NCI-H2081 treated with DMSO at 0.1 percent for 48 hours (cell line): ENCODE measurements at regions not wholly inside any gene's neighbourhood (a gene's known extent, or its start where the extent isn't known, plus 50 kb on each side); places are given as distances from the start of the nearest gene placed in this dataset.

Experiments used
- DNase-seq: peaks from one replicate; lab custom pipeline; 2025; lab: John Stamatoyannopoulos, UW

DNA sequence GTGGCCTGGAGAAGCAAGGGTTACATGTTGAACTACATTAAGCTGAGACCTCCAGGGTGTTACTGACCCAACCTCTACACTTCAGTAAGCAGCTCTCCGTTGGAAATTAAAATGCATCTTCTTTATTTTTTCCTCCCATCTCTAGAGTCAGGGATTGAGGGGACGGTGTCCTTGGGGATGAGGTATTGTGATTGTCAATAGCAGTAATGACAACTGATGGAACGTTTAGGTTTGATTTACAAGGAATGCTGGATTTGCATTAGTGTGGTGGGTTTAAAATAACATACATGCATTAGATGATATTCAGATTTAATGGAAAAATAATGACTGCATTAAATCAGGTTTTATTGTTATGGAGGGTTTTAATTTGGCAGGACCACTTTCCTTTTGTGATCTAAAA lies 82.9 kb upstream of the NTRK2 start:
- no peak for DNase-seq

DNA sequence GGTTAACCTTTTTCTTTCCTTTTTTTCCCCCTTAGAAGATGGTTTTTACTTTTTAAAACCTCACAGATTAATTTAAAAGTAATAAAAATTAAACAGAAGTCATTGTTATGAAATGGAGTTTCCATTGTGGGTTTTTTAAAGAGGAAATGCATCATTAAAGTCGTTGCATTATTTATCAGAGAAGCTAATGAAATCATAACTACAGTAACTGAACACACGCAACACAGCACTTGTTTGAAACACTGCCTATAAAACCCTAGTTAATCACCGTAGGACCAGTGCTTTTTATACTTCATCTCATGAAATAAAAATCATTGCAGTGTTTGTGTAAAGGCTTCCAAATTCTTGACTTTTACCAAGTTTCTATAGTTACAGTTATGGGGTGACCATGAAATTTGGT lies 82.4 kb upstream of the NTRK2 start:
- no peak for DNase-seq

DNA sequence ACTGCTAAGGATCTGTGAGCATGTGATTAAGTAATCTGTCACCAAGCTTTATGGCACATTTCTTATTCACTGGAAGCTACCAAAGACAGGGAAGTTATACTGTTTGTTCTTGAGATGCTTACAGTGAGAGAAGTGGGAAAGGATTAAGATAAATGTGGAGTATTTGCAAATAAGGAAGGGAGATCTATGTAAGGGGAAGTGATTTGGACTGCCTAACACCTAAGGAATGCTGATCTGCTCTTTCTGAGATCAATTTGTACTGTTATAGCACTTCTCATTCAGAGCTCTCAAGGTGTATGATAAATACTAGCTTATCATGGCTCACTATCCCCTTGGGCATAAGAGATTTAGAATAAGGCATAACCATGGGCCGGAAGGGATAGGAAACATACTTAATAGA lies 80.0 kb upstream of the NTRK2 start:
- no peak for DNase-seq

DNA sequence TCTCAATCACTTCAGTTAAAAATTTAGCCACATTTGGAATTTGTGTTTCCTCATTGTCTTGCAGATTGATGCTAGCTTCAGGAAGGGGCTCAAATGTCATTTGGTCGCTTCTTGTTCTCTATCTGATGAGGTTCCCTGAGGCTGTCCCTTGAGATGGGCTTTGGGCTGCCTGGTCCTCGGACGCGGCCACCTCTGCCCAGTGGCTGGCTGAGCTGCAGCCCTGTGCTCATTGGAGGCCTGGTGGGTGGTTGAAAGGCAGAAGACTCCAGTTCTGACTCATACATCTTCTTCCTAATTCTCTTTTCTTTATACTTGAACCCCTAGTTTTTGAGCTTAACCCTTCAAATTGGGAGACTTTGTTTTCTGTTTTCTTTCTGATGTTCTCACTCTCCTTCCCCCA lies 78.8 kb upstream of the NTRK2 start:
- DNase-seq, result no peak

- DNase-seq, result no peak
Measured at GRCh38 chr9:84592918-84593317, 76.6 kb upstream of the NTRK2 start.

DNA sequence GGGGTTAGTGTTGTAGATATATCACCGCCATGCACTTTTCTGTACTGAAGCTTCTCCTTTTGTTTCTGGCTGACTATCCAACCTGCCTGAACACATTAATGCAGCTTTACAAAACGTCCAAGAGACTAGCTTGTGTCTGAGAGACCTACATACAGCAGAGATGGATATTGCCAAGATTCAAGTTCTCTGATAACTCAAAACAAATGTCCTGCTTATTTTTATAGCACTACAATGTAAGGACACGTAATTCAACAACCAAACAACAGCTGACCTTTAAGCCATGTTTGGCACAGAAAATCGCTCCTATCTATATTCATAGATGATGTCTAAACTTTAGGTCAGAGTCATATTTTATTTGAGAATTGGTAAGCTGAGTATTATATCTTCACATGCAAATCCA lies 76.2 kb upstream of the NTRK2 start:
- no peak for DNase-seq

GRCh38 chr9:84597131-84597530 lies 72.4 kb upstream of the NTRK2 start:
- no peak for DNase-seq

DNA sequence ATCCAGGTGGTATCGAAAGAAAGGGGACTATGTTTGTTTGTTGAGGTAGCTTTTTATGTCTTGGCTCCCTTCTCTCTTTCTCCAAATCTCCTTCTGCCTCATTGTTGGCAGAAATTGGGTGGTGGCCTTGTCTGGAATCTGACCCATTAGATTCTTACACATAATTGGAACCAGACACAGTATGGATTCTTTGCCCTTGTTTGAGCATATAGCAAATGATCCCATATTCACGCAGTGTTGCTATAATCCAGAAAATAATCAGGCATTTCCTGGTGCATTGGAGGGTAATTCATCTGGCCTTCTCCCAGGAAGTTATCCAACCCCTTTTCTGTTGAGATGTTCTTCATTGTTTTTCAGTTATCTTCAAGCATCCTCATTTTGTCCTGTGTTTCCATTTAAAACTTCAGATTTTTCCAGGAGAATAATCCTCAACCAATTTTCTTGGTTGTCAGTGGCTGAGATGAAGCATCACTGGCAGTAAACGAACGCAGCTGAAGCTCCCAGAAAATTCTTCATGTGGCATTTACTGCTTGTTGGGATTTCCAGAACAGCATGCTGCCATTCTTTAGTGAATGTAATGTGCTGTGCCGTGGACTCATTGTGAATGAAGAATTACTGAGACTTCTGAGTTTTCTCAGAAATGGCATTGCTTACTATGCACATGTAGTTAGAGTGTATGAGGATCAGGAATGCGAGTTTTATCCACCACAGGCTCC lies 70.5 kb upstream of the NTRK2 start:
- no peak for DNase-seq

- DNase-seq, result no peak
Measured at GRCh38 chr9:84600739-84601138, 68.8 kb upstream of the NTRK2 start.

- DNase-seq, result no peak
Measured at GRCh38 chr9:84604223-84604622, 65.3 kb upstream of the NTRK2 start.

DNA sequence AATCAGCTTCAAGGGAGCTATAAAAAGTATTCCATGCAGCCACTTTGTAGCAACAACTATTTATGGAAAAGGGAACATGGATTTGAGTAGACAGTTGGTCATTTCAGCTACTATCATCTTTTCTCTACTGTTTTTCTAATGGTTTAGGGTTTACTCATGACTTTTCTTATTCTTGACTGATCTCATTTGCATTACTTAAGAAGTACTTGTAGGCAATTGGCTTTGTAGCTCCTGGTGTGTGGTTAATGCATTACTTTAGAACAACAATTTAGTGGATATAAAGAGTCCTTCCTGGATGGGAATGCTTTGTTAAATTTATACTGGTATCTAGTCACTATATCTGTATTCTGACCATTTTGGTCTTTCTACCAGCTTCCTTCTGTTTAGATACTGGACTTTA lies 59.8 kb upstream of the NTRK2 start:
- DNase-seq, result no peak

- DNase-seq, result no peak
Measured at GRCh38 chr9:84613431-84613830, 56.1 kb upstream of the NTRK2 start.

- DNase-seq, result no peak
Measured at GRCh38 chr9:84615544-84615943, 54.0 kb upstream of the NTRK2 start.

- no peak for DNase-seq
Measured at GRCh38 chr9:84617411-84618029, 52.0 kb upstream of the NTRK2 start.
